ENCODE measurements at regions not wholly inside any gene's neighbourhood (a gene's known extent, or its start where the extent isn't known, plus 50 kb on each side); places are given as distances from the start of the nearest gene placed in this dataset.

GRCh38 chr2:48072583-48072982 is 166.3 kb upstream of the FBXO11 start:
- H3K36me3 Mint-ChIP-seq: no peaks in the 10 kb centered on the region
- DNase-seq (ENCODE audit: low spot score in 2 of 2, unreplicated experiment in 2 of 2): no peak
- H3K27me3 Mint-ChIP-seq (ENCODE audit: low read depth): no peaks in the 10 kb centered on the region
- H3K4me3 Mint-ChIP-seq: no peak overlapping the region
- TF ChIP-seq CTCF (IDR thresholded peaks at IDR 0.05; ENCODE audit: unreplicated experiment): no peak
- H3K9me3 Mint-ChIP-seq: no peaks in the 10 kb centered on the region
- no peak overlapping the region for H3K27ac Mint-ChIP-seq
- H3K4me1 Mint-ChIP-seq: no peaks in the 10 kb centered on the region

GRCh38 chr2:48075631-48076030 is 169.3 kb upstream of the FBXO11 start:
- no peak overlapping the region for H3K4me3 Mint-ChIP-seq
- no peaks in the 10 kb centered on the region for H3K27me3 Mint-ChIP-seq (ENCODE audit: low read depth)
- TF ChIP-seq CTCF (IDR thresholded peaks at IDR 0.05; ENCODE audit: unreplicated experiment): no peak
- DNase-seq (ENCODE audit: low spot score in 2 of 2, unreplicated experiment in 2 of 2): no peak
- H3K4me1 Mint-ChIP-seq: no peaks in the 10 kb centered on the region
- no peak overlapping the region for H3K27ac Mint-ChIP-seq
- no peaks in the 10 kb centered on the region for H3K36me3 Mint-ChIP-seq
- H3K9me3 Mint-ChIP-seq: no peaks in the 10 kb centered on the region

- Mint-ChIP-seq H3K4me3 (no peak overlapping the region), H3K4me1 (no peaks in the 10 kb centered on the region), H3K27ac (no peak overlapping the region), H3K36me3 (no peaks in the 10 kb centered on the region), H3K27me3 (ENCODE audit: low read depth) (no peaks in the 10 kb centered on the region), H3K9me3 (peaks cover 5% of the 10 kb centered on the region)
- no peak for DNase-seq (ENCODE audit: low spot score in 2 of 2, unreplicated experiment in 2 of 2)
- no peak for TF ChIP-seq CTCF (IDR thresholded peaks at IDR 0.05; ENCODE audit: unreplicated experiment)
These were observed 174.4 kb upstream of the FBXO11 start for GRCh38 chr2:48080534-48081316.

GRCh38 chr2:48081317-48081628 is 175.0 kb upstream of the FBXO11 start:
- no peak for DNase-seq (ENCODE audit: low spot score in 2 of 2, unreplicated experiment in 2 of 2)
- no peak overlapping the region for H3K27ac Mint-ChIP-seq
- H3K36me3 Mint-ChIP-seq: no peaks in the 10 kb centered on the region
- H3K27me3 Mint-ChIP-seq (ENCODE audit: low read depth): no peaks in the 10 kb centered on the region
- peaks cover 10% of the 10 kb centered on the region for H3K9me3 Mint-ChIP-seq
- H3K4me3 Mint-ChIP-seq: no peak overlapping the region
- no peak for TF ChIP-seq CTCF (IDR thresholded peaks at IDR 0.05; ENCODE audit: unreplicated experiment)
- H3K4me1 Mint-ChIP-seq: no peaks in the 10 kb centered on the region

GRCh38 chr2:48085888-48086287 is 179.6 kb upstream of the FBXO11 start:
- Mint-ChIP-seq H3K4me1 (peaks cover 12% of the 10 kb centered on the region), H3K4me3 (no peak overlapping the region), H3K27me3 (ENCODE audit: low read depth) (no peaks in the 10 kb centered on the region), H3K36me3 (no peaks in the 10 kb centered on the region), H3K27ac (no peak overlapping the region), H3K9me3 (peaks cover 10% of the 10 kb centered on the region)
- TF ChIP-seq CTCF (IDR thresholded peaks at IDR 0.05; ENCODE audit: unreplicated experiment): no peak
- DNase-seq (ENCODE audit: low spot score in 2 of 2, unreplicated experiment in 2 of 2): no peak

GRCh38 chr2:48088994-48089393 is 182.7 kb upstream of the FBXO11 start:
- Mint-ChIP-seq H3K27me3 (ENCODE audit: low read depth) (no peaks in the 10 kb centered on the region), H3K9me3 (peaks cover 10% of the 10 kb centered on the region), H3K27ac (peak overlapping the region; percentile 25), H3K4me3 (no peak overlapping the region), H3K4me1 (peaks cover 14% of the 10 kb centered on the region), H3K36me3 (no peaks in the 10 kb centered on the region)
- no peak for DNase-seq (ENCODE audit: low spot score in 2 of 2, unreplicated experiment in 2 of 2)
- no peak for TF ChIP-seq CTCF (IDR thresholded peaks at IDR 0.05; ENCODE audit: unreplicated experiment)
